ENCODE measurements at regions not wholly inside any gene's neighbourhood (a gene's known extent, or its start where the extent isn't known, plus 50 kb on each side); places are given as distances from the start of the nearest gene placed in this dataset.

DNA sequence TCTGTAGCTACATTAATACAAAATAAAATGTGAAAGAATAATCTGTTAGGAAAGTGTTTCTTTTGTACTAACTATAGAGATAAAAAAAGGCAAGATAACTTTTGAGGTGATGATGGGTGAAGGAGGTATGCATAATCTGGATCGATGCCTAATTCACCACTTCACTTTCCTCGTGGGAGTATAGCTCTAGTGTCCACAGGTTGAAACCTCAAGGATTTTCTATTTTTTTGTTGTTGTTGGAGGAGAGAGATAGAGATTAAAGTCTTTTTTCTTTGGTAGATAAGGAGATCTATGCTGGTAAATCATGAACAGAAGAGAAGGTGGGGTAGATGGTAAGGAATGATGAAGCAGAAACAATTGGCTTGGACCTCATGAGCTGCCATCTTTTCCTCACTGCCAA lies 635.3 kb upstream of the ZEB2 start:
- ChIA-PET POLR2A (ENCODE audit: low non-redundant PET) (interaction anchor here (0.6 kb wide), 1 partner anchor 11 kb away, joined by 3 read pairs; no protein-coding TSS in a partner anchor), CTCF (no interaction called here)
- Histone ChIP-seq H3K4me1 (ENCODE audit: insufficient read depth, low read length, poor library complexity, severe bottlenecking) (peaks cover 13% of the 10 kb centered on the region), H3K4me3 (ENCODE audit: low read depth, low read length, poor library complexity, severe bottlenecking) (no peak overlapping the region), H3K27ac (ENCODE audit: low read depth, low read length, poor library complexity, severe bottlenecking) (no peak overlapping the region), H3K9me3 (ENCODE audit: low read depth, low read length, poor library complexity, severe bottlenecking) (peaks cover 6% of the 10 kb centered on the region), H3K27me3 (replicated peaks; ENCODE audit: insufficient read depth, low read depth, low read length, poor library complexity) (no peaks in the 10 kb centered on the region), H3K36me3 (ENCODE audit: insufficient read depth, low read length, poor library complexity, severe bottlenecking) (no peaks in the 10 kb centered on the region)
- TF ChIP-seq, protein P1, sequence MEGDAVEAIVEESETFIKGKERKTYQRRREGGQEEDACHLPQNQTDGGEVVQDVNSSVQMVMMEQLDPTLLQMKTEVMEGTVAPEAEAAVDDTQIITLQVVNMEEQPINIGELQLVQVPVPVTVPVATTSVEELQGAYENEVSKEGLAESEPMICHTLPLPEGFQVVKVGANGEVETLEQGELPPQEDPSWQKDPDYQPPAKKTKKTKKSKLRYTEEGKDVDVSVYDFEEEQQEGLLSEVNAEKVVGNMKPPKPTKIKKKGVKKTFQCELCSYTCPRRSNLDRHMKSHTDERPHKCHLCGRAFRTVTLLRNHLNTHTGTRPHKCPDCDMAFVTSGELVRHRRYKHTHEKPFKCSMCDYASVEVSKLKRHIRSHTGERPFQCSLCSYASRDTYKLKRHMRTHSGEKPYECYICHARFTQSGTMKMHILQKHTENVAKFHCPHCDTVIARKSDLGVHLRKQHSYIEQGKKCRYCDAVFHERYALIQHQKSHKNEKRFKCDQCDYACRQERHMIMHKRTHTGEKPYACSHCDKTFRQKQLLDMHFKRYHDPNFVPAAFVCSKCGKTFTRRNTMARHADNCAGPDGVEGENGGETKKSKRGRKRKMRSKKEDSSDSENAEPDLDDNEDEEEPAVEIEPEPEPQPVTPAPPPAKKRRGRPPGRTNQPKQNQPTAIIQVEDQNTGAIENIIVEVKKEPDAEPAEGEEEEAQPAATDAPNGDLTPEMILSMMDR (conservative IDR thresholded peaks at IDR 0.05; ENCODE audit: low read depth, low read length), result no peak
- TF ChIP-seq EZH2 (IDR thresholded peaks at IDR 0.05; ENCODE audit: borderline replicate concordance, low read depth, low read length, poor library complexity, severe bottlenecking), result no peak
- intact Hi-C loops (cut with micrococcal nuclease; ENCODE audit: unreplicated experiment), result no loop called here
- no TSS peak for BruUV-seq (replicated peaks)
- DNase-seq (ENCODE audit: low spot score), result no peak

GRCh38 chr2:145154731-145155130 lies 634.8 kb upstream of the ZEB2 start:
- POLR2A ChIA-PET (ENCODE audit: low non-redundant PET), result interaction anchor here (0.6 kb wide), 1 partner anchor 11 kb away, joined by 3 read pairs; no protein-coding TSS in a partner anchor
- intact Hi-C loops (cut with micrococcal nuclease; ENCODE audit: unreplicated experiment), result no loop called here
- no peak for TF ChIP-seq EZH2 (IDR thresholded peaks at IDR 0.05; ENCODE audit: borderline replicate concordance, low read depth, low read length, poor library complexity, severe bottlenecking)
- TF ChIP-seq, protein P1 (conservative IDR thresholded peaks at IDR 0.05; ENCODE audit: low read depth, low read length), result no peak
- Histone ChIP-seq H3K36me3 (ENCODE audit: insufficient read depth, low read length, poor library complexity, severe bottlenecking) (no peaks in the 10 kb centered on the region), H3K27me3 (replicated peaks; ENCODE audit: insufficient read depth, low read depth, low read length, poor library complexity) (no peaks in the 10 kb centered on the region), H3K4me3 (ENCODE audit: low read depth, low read length, poor library complexity, severe bottlenecking) (no peak overlapping the region), H3K27ac (ENCODE audit: low read depth, low read length, poor library complexity, severe bottlenecking) (no peak overlapping the region), H3K9me3 (ENCODE audit: low read depth, low read length, poor library complexity, severe bottlenecking) (peaks cover 6% of the 10 kb centered on the region), H3K4me1 (ENCODE audit: insufficient read depth, low read length, poor library complexity, severe bottlenecking) (peaks cover 13% of the 10 kb centered on the region)
- BruUV-seq (replicated peaks), result no TSS peak
- CTCF ChIA-PET, result no interaction called here
- DNase-seq (ENCODE audit: low spot score), result no peak

- Histone ChIP-seq H3K9me3 (ENCODE audit: low read depth, low read length, poor library complexity, severe bottlenecking) (peaks cover 5% of the 10 kb centered on the region), H3K4me1 (ENCODE audit: insufficient read depth, low read length, poor library complexity, severe bottlenecking) (no peaks in the 10 kb centered on the region), H3K27ac (ENCODE audit: low read depth, low read length, poor library complexity, severe bottlenecking) (no peak overlapping the region), H3K27me3 (replicated peaks; ENCODE audit: insufficient read depth, low read depth, low read length, poor library complexity) (no peaks in the 10 kb centered on the region), H3K4me3 (ENCODE audit: low read depth, low read length, poor library complexity, severe bottlenecking) (no peak overlapping the region), H3K36me3 (ENCODE audit: insufficient read depth, low read length, poor library complexity, severe bottlenecking) (no peaks in the 10 kb centered on the region)
- CTCF ChIA-PET, result no interaction called here
- DNase-seq (ENCODE audit: low spot score), result no peak
- TF ChIP-seq EZH2 (IDR thresholded peaks at IDR 0.05; ENCODE audit: borderline replicate concordance, low read depth, low read length, poor library complexity, severe bottlenecking), result no peak
- TF ChIP-seq, protein P1 (conservative IDR thresholded peaks at IDR 0.05; ENCODE audit: low read depth, low read length), result no peak
- intact Hi-C loops (cut with micrococcal nuclease; ENCODE audit: unreplicated experiment), result no loop called here
- POLR2A ChIA-PET (ENCODE audit: low non-redundant PET), result no interaction called here
- no TSS peak for BruUV-seq (replicated peaks)
These were observed 626.8 kb upstream of the ZEB2 start for GRCh38 chr2:145146691-145147090.
